ENCODE measurements at regions not wholly inside any gene's neighbourhood (a gene's known extent, or its start where the extent isn't known, plus 50 kb on each side); places are given as distances from the start of the nearest gene placed in this dataset.

- H3K4me2 ChIP-seq (ENCODE audit: low read length): no peak overlapping the region
- TF ChIP-seq CTCF (conservative IDR thresholded peaks at IDR 0.05; ENCODE audit: low read depth, low read length) (no peak), EZH2 (IDR thresholded peaks at IDR 0.05; ENCODE audit: low read length, unreplicated experiment) (no peak), EZH2phosphoT487 (IDR thresholded peaks at IDR 0.05; ENCODE audit: borderline replicate concordance, low read length) (no peak)
- intact Hi-C loops (cut with micrococcal nuclease): no loop called here
- H3K9me2 ChIP-seq (replicated peaks; ENCODE audit: low read length): no peaks in the 10 kb centered on the region
- no peaks in the 10 kb centered on the region for H3K4me1 ChIP-seq (ENCODE audit: insufficient read depth, low read length)
- H3K4me3 ChIP-seq (ENCODE audit: low read length): no peak overlapping the region
- CTCF ChIA-PET: no interaction called here
- no peak overlapping the region for H2AFZ ChIP-seq (ENCODE audit: low read length)
- ATAC-seq (no peak), DNase-seq (no peak)
- no peak overlapping the region for H3K9ac ChIP-seq (ENCODE audit: low read length)
- H3K79me2 ChIP-seq (ENCODE audit: low read length): no peaks in the 10 kb centered on the region
- POLR2A ChIA-PET (ENCODE audit: unreplicated experiment): no interaction called here
- H3K36me3 ChIP-seq (ENCODE audit: low read depth, low read length): peaks cover 26% of the 10 kb centered on the region
- H4K20me1 ChIP-seq (ENCODE audit: low read length): no peaks in the 10 kb centered on the region
- no peaks in the 10 kb centered on the region for H3F3A ChIP-seq (ENCODE audit: low read length, unreplicated experiment)
- no peak overlapping the region for H3K27ac ChIP-seq (ENCODE audit: low read length)
- no TSS peak for BruUV-seq (replicated peaks)
- H3K27me3 ChIP-seq (ENCODE audit: low read length): no peaks in the 10 kb centered on the region
- H3K9me3 ChIP-seq (ENCODE audit: low read length): no peaks in the 10 kb centered on the region
These were observed 362.0 kb downstream of the SEC14L1 start for GRCh38 chr17:77502626-77503292.

- Histone ChIP-seq H2AFZ (ENCODE audit: low read length) (no peak overlapping the region), H3K9ac (ENCODE audit: low read length) (no peak overlapping the region), H3K4me2 (ENCODE audit: low read length) (no peak overlapping the region), H3K27me3 (ENCODE audit: low read length) (no peaks in the 10 kb centered on the region), H3F3A (ENCODE audit: low read length, unreplicated experiment) (no peaks in the 10 kb centered on the region), H3K4me1 (ENCODE audit: insufficient read depth, low read length) (no peaks in the 10 kb centered on the region), H3K9me3 (ENCODE audit: low read length) (no peaks in the 10 kb centered on the region), H3K4me3 (ENCODE audit: low read length) (no peak overlapping the region), H4K20me1 (ENCODE audit: low read length) (no peaks in the 10 kb centered on the region), H3K79me2 (ENCODE audit: low read length) (no peaks in the 10 kb centered on the region), H3K27ac (ENCODE audit: low read length) (no peak overlapping the region), H3K36me3 (ENCODE audit: low read depth, low read length) (peaks cover 26% of the 10 kb centered on the region), H3K9me2 (replicated peaks; ENCODE audit: low read length) (no peaks in the 10 kb centered on the region)
- no peak for ATAC-seq
- BruUV-seq (replicated peaks): no TSS peak
- no peak for TF ChIP-seq EZH2 (IDR thresholded peaks at IDR 0.05; ENCODE audit: low read length, unreplicated experiment)
- TF ChIP-seq EZH2phosphoT487 (IDR thresholded peaks at IDR 0.05; ENCODE audit: borderline replicate concordance, low read length): no peak
- TF ChIP-seq CTCF (conservative IDR thresholded peaks at IDR 0.05; ENCODE audit: low read depth, low read length): no peak
- ChIA-PET POLR2A (ENCODE audit: unreplicated experiment) (no interaction called here), CTCF (no interaction called here)
- intact Hi-C loops (cut with micrococcal nuclease): no loop called here
- no peak for DNase-seq
These were observed 362.5 kb downstream of the SEC14L1 start for GRCh38 chr17:77503293-77503655.

- TF ChIP-seq CTCF (conservative IDR thresholded peaks at IDR 0.05; ENCODE audit: low read depth, low read length) (no peak), EZH2phosphoT487 (IDR thresholded peaks at IDR 0.05; ENCODE audit: borderline replicate concordance, low read length) (no peak), EZH2 (IDR thresholded peaks at IDR 0.05; ENCODE audit: low read length, unreplicated experiment) (no peak)
- intact Hi-C loops (cut with micrococcal nuclease): no loop called here
- BruUV-seq (replicated peaks): no TSS peak
- Histone ChIP-seq H3F3A (ENCODE audit: low read length, unreplicated experiment) (no peaks in the 10 kb centered on the region), H3K79me2 (ENCODE audit: low read length) (no peaks in the 10 kb centered on the region), H3K4me1 (ENCODE audit: insufficient read depth, low read length) (no peaks in the 10 kb centered on the region), H3K4me2 (ENCODE audit: low read length) (no peak overlapping the region), H3K36me3 (ENCODE audit: low read depth, low read length) (peaks cover 23% of the 10 kb centered on the region), H4K20me1 (ENCODE audit: low read length) (no peaks in the 10 kb centered on the region), H3K27me3 (ENCODE audit: low read length) (no peaks in the 10 kb centered on the region), H3K9me2 (replicated peaks; ENCODE audit: low read length) (no peaks in the 10 kb centered on the region), H2AFZ (ENCODE audit: low read length) (no peak overlapping the region), H3K27ac (ENCODE audit: low read length) (no peak overlapping the region), H3K9ac (ENCODE audit: low read length) (no peak overlapping the region), H3K9me3 (ENCODE audit: low read length) (no peaks in the 10 kb centered on the region), H3K4me3 (ENCODE audit: low read length) (no peak overlapping the region)
- POLR2A ChIA-PET (ENCODE audit: unreplicated experiment): no interaction called here
- no peak for ATAC-seq
- CTCF ChIA-PET: no interaction called here
- no peak for DNase-seq
These were observed 363.3 kb downstream of the SEC14L1 start for GRCh38 chr17:77503916-77504651.

All from PC-3 (cell line).